Central memory CD8-positive, alpha-beta T cell (primary cell): ENCODE measurements at regions not wholly inside any gene's neighbourhood (a gene's known extent, or its start where the extent isn't known, plus 50 kb on each side); places are given as distances from the start of the nearest gene placed in this dataset.
"Not testable (repeated sequence)": the region's sequence is repeated elsewhere in the genome, so short reads cannot be mapped to it uniquely, and the experiment has no call there.

Experiments
- ATAC-seq: fragments of 150-1000 bp; cut with Tn5 transposase; replicated peaks from 2 replicates; pipeline ENCODE4 v1.10.0; 2022; ENCODE audit warnings: mild to moderate bottlenecking, moderate FRiP score, moderate number of reproducible peaks; ENCODE audit not compliant: poor library complexity, severe bottlenecking; ENCODE audit errors: extremely low read depth
- DNase-seq, 2 donors: peaks; one replicate each; pipeline ENCODE4 v3.0.0; 2021; ENCODE audit warnings: low spot score in 2 of 2
- H3K27ac Mint-ChIP-seq: one replicate; pipeline ENCODE4 v1.8.0; 2022; ENCODE audit warnings: low read depth, mild to moderate bottlenecking, moderate library complexity, mixed read lengths
- H3K27me3 Mint-ChIP-seq: one replicate; pipeline ENCODE4 v1.8.0; 2022; ENCODE audit warnings: mixed read lengths
- H3K36me3 Mint-ChIP-seq: one replicate; pipeline ENCODE4 v1.8.0; 2022; ENCODE audit warnings: mild to moderate bottlenecking, moderate library complexity, mixed read lengths; ENCODE audit not compliant: insufficient read depth
- H3K4me1 Mint-ChIP-seq: one replicate; pipeline ENCODE4 v1.8.0; 2022; ENCODE audit warnings: mixed read lengths
- H3K4me3 Mint-ChIP-seq: one replicate; pipeline ENCODE4 v1.8.0; 2022; ENCODE audit warnings: mild to moderate bottlenecking, moderate library complexity, mixed read lengths
- H3K9me3 Mint-ChIP-seq: one replicate; pipeline ENCODE4 v1.8.0; 2022; ENCODE audit warnings: mixed read lengths

- H3K36me3 Mint-ChIP-seq, ATAC-seq, H3K4me3 Mint-ChIP-seq, H3K9me3 Mint-ChIP-seq, H3K27ac Mint-ChIP-seq, H3K4me1 Mint-ChIP-seq, DNase-seq, H3K27me3 Mint-ChIP-seq: not testable (repeated sequence)
Measured at GRCh38 chr7:76806010-76806409, 178.9 kb upstream of the POMZP3 start.

DNA sequence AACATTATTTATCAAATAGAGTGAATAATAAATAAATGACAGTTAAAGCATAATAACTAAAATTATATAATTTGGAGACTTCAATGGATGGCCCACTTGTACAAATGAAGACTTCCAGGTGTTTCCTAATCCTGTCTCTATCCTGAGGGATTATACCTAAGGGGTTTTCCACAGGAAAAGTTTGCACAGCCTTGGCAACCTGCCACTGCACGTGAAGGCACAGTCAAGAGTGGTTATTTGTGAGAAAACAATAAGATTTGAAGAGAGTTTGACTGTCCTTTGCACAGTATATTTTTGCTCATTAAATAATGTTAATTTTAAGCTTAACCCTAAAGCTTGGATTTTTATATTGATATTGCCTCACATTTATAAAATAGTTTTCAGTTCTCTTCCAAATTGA lies 178.2 kb upstream of the POMZP3 start:
- DNase-seq, H3K4me1 Mint-ChIP-seq, H3K27me3 Mint-ChIP-seq, H3K36me3 Mint-ChIP-seq, H3K4me3 Mint-ChIP-seq, ATAC-seq, H3K27ac Mint-ChIP-seq, H3K9me3 Mint-ChIP-seq: not testable (repeated sequence)

DNA sequence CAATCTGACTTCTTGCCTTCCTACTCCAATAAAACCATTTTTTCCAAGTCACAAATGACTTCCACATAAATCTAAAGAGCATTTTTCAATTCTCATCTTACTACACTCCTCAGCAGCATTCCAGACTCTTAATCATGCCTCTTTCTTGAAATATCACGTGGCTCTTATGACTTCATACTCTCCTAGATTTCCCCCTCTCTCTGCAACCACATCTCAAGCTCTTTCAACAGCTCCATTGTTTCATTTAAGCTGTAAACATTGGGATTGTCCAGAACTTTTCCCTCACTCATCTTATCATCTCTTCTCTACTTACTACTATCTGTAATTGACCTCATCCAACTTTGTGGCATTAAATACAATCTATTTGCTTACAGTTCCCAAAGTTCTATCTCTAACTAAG lies 170.6 kb upstream of the POMZP3 start:
- H3K36me3 Mint-ChIP-seq, ATAC-seq, H3K4me3 Mint-ChIP-seq, DNase-seq, H3K27ac Mint-ChIP-seq, H3K4me1 Mint-ChIP-seq, H3K9me3 Mint-ChIP-seq: not testable (repeated sequence)
- H3K27me3 Mint-ChIP-seq: peaks cover 16% of the 10 kb centered on the region

- H3K27me3 Mint-ChIP-seq, H3K36me3 Mint-ChIP-seq, DNase-seq, H3K9me3 Mint-ChIP-seq, H3K4me3 Mint-ChIP-seq, H3K27ac Mint-ChIP-seq, H3K4me1 Mint-ChIP-seq, ATAC-seq: not testable (repeated sequence)
Measured at GRCh38 chr7:76780693-76781092, 153.6 kb upstream of the POMZP3 start.

DNA sequence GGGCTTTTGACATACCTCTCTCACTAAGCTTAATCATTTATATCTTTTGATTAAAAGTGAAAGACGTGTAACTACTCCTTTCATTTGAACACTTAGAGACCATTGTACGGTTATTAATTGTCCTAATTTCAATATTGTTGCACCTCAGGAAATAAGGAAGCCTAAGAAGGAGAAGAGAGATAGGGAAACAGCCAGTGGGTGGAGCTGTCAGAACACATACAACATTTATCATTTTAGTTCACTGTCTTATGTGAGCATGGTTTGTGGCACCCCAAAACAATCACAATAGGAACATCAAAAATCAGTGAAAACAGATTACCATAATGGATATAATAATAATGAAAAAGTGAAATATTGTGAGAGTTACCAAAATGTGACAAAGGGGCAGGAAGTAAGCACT lies 147.2 kb upstream of the POMZP3 start:
- not testable (repeated sequence) for DNase-seq, H3K27ac Mint-ChIP-seq, H3K27me3 Mint-ChIP-seq, H3K9me3 Mint-ChIP-seq, H3K36me3 Mint-ChIP-seq, ATAC-seq, H3K4me1 Mint-ChIP-seq, H3K4me3 Mint-ChIP-seq

- H3K4me1 Mint-ChIP-seq, H3K27ac Mint-ChIP-seq, H3K9me3 Mint-ChIP-seq, ATAC-seq, DNase-seq, H3K36me3 Mint-ChIP-seq, H3K27me3 Mint-ChIP-seq, H3K4me3 Mint-ChIP-seq: not testable (repeated sequence)
Measured at GRCh38 chr7:76771980-76772379, 144.9 kb upstream of the POMZP3 start.

DNA sequence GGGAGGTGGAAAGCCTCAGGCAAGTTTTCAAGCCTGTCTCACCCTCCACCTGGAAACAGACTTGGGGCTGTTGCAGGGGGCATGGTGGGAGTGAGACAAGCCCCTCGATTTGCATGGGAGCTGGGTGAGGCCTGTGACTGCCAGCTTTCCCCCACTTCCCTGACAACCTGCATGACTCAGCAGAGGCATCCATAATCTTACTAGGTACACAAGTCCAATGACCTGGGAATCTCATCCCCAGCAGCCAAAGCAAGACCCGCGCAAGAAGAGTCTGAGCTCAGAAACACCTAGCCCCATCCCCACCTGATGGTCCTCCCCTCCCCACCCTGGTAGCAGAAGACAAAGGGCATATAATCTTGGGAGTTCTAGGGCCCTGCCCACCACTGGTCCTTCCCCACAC lies 136.9 kb upstream of the POMZP3 start:
- not testable (repeated sequence) for H3K27me3 Mint-ChIP-seq, H3K27ac Mint-ChIP-seq, DNase-seq, H3K36me3 Mint-ChIP-seq, H3K4me1 Mint-ChIP-seq, ATAC-seq, H3K9me3 Mint-ChIP-seq, H3K4me3 Mint-ChIP-seq

- H3K9me3 Mint-ChIP-seq, DNase-seq, H3K4me1 Mint-ChIP-seq, H3K4me3 Mint-ChIP-seq, H3K36me3 Mint-ChIP-seq, H3K27me3 Mint-ChIP-seq, H3K27ac Mint-ChIP-seq, ATAC-seq: not testable (repeated sequence)
Measured at GRCh38 chr7:76760546-76761220, 133.6 kb upstream of the POMZP3 start.

DNA sequence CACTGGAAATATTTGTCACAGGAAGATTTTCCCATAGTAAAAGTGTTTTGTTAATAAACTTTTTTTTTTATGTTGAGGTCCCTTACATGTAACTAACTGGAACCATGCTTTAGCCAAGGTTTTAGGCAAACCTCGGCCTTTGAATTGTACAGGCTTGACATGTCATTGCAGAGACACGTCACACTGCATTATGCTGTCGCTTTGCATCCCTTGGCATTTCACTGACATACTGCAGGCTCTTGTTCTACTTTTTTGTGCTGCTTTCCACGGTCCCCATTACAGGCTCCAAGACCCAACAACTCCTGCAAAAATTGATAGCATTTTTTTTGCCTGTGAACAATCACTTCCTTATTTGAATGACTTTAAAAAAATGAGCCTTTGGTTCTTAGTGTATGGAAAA lies 112.5 kb upstream of the POMZP3 start:
- DNase-seq, H3K27ac Mint-ChIP-seq, H3K4me3 Mint-ChIP-seq, H3K9me3 Mint-ChIP-seq, ATAC-seq, H3K36me3 Mint-ChIP-seq, H3K27me3 Mint-ChIP-seq, H3K4me1 Mint-ChIP-seq: not testable (repeated sequence)

DNA sequence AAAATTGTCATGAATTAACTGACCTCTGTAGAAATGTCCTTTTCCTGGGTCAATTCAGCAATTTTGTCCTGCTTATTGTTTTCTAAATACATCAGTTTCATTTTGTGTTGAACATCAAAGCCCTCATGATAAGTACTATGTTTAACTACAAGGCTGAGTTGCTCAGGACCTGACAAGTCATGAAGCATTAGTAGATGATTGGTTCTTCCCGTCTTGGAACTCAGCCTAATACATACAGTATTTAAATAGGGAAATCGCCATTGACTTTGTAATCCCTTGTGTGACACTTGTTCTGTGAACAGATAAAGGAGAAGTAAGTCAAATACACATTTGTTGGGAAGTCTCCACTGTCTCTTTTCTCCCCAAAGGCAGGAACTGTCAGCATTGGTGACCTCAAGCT lies 109.6 kb upstream of the POMZP3 start:
- not testable (repeated sequence) for DNase-seq, H3K4me1 Mint-ChIP-seq, H3K4me3 Mint-ChIP-seq, H3K9me3 Mint-ChIP-seq, H3K36me3 Mint-ChIP-seq, H3K27ac Mint-ChIP-seq, ATAC-seq, H3K27me3 Mint-ChIP-seq

DNA sequence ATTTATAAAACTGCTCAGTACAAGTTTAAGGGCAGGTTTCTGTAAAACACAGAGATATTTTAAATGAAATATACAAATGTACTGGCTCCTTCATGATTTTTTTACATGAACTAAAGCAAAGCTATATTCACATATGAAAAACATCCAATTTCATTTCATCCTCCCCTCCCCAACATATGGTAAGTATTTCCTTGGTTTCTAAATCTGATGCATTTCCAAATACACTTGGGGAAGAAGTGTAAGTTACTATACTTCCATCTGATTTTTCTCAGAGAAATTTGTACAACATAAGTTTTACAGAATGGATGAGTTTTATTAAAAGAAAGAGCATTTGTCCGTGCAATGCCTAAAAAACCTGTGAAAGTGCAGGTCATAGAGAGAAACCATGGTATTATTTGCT lies 109.0 kb upstream of the POMZP3 start:
- H3K4me3 Mint-ChIP-seq, H3K27ac Mint-ChIP-seq, H3K4me1 Mint-ChIP-seq, H3K36me3 Mint-ChIP-seq, ATAC-seq, H3K9me3 Mint-ChIP-seq, H3K27me3 Mint-ChIP-seq, DNase-seq: not testable (repeated sequence)

DNA sequence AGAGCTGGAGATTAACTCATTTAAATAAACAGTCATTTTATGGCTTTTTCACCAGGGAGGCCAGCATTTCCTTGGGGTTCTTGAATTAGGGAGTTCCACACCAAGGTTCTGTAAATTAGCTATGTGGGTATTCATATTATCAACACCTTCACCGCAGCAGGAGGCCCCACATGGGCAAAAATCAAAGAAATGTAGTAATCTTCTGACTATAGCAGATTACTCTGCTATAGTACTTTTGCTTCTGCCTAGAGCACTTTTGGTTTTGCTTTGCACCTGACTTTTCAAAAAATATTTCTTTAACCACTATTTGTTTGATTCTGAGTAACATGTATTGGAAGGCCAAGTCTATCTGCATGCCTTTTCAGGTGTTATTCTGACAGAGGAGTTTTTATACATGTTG lies 108.6 kb upstream of the POMZP3 start:
- not testable (repeated sequence) for DNase-seq, H3K4me1 Mint-ChIP-seq, H3K27me3 Mint-ChIP-seq, H3K27ac Mint-ChIP-seq, H3K36me3 Mint-ChIP-seq, H3K4me3 Mint-ChIP-seq, H3K9me3 Mint-ChIP-seq
- ATAC-seq: peak; percentile 93

DNA sequence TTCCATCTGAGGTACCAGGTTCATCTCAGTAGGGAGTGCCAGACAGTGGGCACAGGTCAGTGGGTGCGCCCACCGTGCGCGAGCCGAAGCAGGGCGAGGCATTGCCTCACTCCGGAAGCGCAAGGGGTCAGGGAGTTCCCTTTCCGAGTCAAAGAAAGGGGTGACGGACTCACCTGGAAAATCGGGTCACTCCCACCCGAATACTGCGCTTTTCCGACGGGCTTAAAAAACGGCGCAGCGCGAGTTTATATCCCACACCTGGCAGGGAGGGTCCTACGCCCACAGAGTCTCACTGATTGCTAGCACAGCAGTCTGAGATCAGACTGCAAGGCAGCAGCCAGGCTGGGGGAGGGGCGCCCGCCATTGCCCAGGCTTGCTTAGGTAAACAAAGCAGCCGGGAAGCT lies 101.5 kb upstream of the POMZP3 start:
- H3K27me3 Mint-ChIP-seq, H3K4me3 Mint-ChIP-seq, DNase-seq, H3K9me3 Mint-ChIP-seq, ATAC-seq, H3K4me1 Mint-ChIP-seq, H3K36me3 Mint-ChIP-seq, H3K27ac Mint-ChIP-seq: not testable (repeated sequence)

- H3K27ac Mint-ChIP-seq, H3K4me1 Mint-ChIP-seq, ATAC-seq: not testable (repeated sequence)
Measured at GRCh38 chr7:76723928-76724327, 96.8 kb upstream of the POMZP3 start.

More at GRCh38 chr7:76723928-76724327, 96.8 kb upstream of the POMZP3 start:
- not testable (repeated sequence) for H3K4me3 Mint-ChIP-seq, H3K36me3 Mint-ChIP-seq, H3K9me3 Mint-ChIP-seq, DNase-seq
- peaks cover 12% of the 10 kb centered on the region for H3K27me3 Mint-ChIP-seq
